Stimulated activated CD4-positive, alpha-beta T cell treated with anti-CD3 and anti-CD28 coated beads, Interleukin-15, amount 100 ng/mL, for 48 hours (primary cell): ENCODE measurements at regions not wholly inside any gene's neighbourhood (a gene's known extent, or its start where the extent isn't known, plus 50 kb on each side); places are given as distances from the start of the nearest gene placed in this dataset.

Experiments used
- DNase-seq, 2 donors: peaks; one replicate each; pipeline ENCODE4 v3.0.0-alpha.2; 2020; ENCODE audit warnings: low read depth in 2 of 2

- no peak for DNase-seq
These were observed 241.4 kb downstream of the LACC1 start for GRCh38 chr13:44120849-44121755.

DNA sequence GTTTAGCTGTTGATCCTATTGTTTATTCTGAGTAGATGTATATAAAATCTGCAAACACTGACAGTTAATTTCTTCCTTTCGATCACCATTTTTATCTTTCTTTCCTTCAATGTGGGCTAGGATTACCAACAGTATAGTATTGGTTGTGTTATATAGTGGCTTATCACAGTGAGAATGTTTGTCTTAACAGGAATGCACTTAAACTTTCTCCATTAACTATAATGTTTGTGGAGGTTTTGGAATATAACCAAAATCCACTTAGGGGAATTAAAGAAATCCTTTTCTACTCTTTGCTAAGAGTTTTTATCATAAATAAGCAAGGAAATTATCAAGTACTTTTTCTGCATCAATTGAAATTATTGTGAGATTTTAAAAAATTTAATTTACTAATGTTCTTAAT is 244.6 kb downstream of the LACC1 start:
- no peak for DNase-seq

DNA sequence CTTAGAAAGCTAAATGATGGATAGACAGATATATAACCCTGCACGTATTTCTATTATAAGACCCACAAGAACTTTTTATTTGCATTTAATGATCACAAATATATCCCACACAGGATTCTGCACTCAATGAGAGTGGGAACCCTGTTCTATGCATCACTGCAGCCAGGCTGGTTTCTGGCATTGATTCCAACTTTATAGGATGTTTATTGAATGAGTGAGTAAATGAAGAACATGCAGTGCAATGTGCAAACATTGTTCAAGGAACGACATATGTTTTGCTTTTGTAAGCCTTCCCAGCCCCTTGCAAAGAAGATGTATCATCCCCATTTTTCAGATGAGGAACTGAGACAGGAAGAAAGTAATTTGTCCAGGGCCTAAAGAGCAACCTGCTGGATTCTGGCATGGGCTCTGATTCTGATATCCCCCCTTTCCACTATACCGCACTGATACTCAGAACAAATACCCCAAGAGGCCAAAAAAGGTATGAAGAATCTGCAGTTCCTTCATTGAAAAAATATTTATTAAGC is 246.3 kb downstream of the LACC1 start:
- no peak for DNase-seq

- no peak for DNase-seq
These were observed 245.0 kb upstream of the SERP2 start for GRCh38 chr13:44128552-44129001.

- no peak for DNase-seq
These were observed 244.2 kb upstream of the SERP2 start for GRCh38 chr13:44129418-44129817.

- no peak for DNase-seq
These were observed 242.5 kb upstream of the SERP2 start for GRCh38 chr13:44131069-44131614.

GRCh38 chr13:44132710-44133109 is 240.9 kb upstream of the SERP2 start:
- no peak for DNase-seq

- no peak for DNase-seq
These were observed 240.0 kb upstream of the SERP2 start for GRCh38 chr13:44133626-44134025.

DNA sequence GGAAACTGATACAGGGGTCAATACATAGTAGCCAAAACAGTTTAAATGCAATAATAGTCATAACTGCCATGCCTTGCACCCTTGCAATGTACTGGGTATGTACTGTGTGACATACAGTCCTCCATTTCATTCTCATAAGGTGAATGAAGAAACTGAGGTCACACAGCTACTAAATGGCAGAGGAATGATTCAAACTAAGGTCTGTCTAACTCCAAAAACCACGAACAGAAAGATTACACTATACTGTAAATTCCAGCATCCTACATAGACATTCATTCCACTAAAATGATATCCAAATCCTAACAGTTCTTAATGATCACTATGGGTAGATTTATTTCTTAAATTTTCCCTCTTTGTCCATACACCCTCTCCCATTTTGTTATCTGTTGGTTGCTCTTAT is 238.1 kb upstream of the SERP2 start:
- DNase-seq: no peak

DNA sequence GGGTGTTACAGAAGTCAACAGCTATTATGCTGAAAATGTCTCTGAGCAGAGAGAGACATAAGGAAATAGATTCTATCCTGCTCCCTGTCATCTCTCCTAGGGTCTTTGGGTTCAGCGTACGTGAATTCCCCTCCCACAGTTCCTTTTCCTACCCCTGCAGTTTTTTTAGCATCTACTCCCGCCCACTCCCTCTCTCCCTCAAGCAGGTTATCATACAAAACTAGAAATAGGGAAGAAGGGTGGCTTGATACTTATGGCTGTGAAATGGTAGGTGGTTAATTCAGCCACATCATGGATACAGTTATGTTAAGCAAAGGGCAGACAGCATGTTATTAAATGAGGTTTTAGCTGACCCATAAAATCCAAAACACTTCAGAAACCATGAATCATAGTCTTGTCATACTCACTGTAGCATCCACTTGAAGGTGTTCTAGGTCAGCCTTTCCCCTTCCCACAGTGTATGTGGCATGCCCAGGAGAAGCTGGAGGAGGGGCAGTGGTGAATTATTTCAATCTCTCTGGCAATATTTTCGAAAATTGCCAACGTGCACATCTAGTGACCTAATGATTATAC is 236.8 kb upstream of the SERP2 start:
- no peak for DNase-seq

GRCh38 chr13:44137466-44137865 is 236.2 kb upstream of the SERP2 start:
- no peak for DNase-seq

DNA sequence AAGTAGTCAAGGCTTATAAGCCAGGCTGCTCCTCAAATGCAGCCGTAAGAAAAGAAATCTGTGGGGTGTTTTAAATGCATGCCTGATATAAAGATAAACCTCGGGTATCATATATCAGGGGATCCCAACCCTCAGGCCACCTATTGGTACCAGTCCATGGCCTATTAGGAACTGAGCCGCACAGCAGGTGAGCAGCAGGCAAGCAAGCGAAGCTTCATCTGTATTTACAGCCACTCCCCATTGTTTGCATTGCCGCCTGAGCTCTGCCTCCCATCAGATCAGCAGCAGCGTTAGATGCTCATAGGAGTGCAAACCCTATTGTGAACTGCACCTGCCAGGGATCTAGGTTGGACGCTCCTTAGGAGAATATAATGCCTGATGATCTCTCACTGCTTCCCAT is 233.5 kb upstream of the SERP2 start:
- DNase-seq: no peak

GRCh38 chr13:44140888-44141724 is 232.5 kb upstream of the SERP2 start:
- DNase-seq: no peak

- DNase-seq: peak; percentile 88 to 91
These were observed 231.7 kb upstream of the SERP2 start for GRCh38 chr13:44141725-44142539.

GRCh38 chr13:44142540-44142867 is 231.1 kb upstream of the SERP2 start:
- DNase-seq: no peak

- no peak for DNase-seq
These were observed 230.5 kb upstream of the SERP2 start for GRCh38 chr13:44142941-44143665.

DNA sequence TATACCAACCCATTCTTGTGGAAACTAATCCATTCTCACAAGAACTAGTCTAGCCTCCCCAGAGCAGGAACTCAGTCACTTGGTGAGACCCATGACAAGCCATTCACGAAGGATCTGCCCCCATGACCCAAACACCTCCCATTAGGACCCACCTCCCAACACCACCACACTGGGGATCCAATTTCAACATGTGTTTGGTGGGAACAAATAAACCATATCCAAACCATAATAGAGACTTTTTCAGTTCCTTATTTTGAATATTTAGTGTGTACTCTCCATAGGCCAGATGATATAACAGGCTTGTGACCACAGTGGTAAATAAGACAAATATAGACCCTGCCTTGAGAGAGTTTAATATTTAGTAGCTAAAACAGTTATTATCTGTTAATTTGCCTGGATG is 227.5 kb upstream of the SERP2 start:
- no peak for DNase-seq

GRCh38 chr13:44147233-44147632 is 226.4 kb upstream of the SERP2 start:
- no peak for DNase-seq

DNA sequence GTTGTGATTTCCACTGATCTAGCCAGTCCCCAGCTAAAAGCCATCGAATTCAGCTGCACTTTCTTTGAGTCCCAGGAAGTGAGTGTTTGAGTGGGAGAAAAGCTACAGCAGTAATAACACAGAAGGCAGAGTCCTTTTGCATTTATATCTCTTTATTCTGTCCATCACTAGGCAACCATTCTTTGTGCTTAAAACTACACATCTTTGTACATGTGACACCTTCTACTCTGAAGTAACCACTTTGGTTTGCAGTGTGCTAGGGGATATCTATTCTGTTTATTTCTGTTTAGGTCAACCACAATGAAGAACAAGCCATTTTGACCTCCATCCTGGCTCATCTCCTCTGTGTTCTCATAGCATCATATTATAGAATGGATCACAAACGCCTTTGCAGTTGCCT is 226.0 kb upstream of the SERP2 start:
- DNase-seq: no peak

- no peak for DNase-seq
These were observed 225.3 kb upstream of the SERP2 start for GRCh38 chr13:44148159-44148914.
